DND-41 (cell line): ENCODE measurements at regions not wholly inside any gene's neighbourhood (a gene's known extent, or its start where the extent isn't known, plus 50 kb on each side); places are given as distances from the start of the nearest gene placed in this dataset.
A peak's percentile ranks its signal among the peaks of the same experiment; 100 is the strongest.

Experiments used
- EZH2 ChIP-seq: IDR thresholded peaks from 3 replicates; pipeline ENCODE4 v1.6.1; 2012; ENCODE audit warnings: borderline replicate concordance, low read depth, mild to moderate bottlenecking, moderate library complexity, low read length, inconsistent platforms; ENCODE audit not compliant: severe bottlenecking
- TF ChIP-seq, protein P1 (sequence below): IDR thresholded peaks from 2 replicates; pipeline ENCODE4 v1.5.1; 2012; ENCODE audit warnings: borderline replicate concordance, low read length, moderate library complexity, mild to moderate bottlenecking; ENCODE audit not compliant: poor library complexity, severe bottlenecking; ENCODE audit errors: extremely low read depth

DNA sequence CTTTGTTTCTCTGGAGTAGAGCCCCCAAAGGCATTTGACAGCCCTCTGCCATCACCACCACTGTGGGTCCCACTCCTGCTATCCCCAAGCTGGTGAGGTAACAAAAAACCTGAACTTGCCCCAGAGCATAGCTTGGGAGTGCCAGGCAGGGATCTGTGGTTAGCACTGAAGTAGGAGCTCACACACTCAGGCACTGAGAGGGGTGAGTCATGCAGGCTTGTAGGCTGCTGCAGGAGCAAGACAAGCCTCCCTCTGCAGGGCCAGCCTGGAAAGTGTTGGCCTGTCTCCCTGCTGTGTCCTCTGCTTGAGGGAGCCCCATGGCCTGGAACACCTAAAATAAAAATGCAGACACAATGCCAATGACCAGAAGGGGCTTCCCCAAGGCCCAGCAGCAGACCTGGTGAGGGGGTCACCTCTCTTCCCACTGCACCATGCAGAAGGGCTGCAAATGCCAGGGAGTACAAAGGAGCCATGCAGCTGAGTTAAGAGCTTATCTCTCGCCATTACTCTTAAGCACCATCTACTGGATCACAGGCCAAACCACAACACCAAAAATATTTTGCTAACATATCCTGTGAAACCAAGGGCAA lies 108.9 kb upstream of the POGK start:
- TF ChIP-seq, protein P1, sequence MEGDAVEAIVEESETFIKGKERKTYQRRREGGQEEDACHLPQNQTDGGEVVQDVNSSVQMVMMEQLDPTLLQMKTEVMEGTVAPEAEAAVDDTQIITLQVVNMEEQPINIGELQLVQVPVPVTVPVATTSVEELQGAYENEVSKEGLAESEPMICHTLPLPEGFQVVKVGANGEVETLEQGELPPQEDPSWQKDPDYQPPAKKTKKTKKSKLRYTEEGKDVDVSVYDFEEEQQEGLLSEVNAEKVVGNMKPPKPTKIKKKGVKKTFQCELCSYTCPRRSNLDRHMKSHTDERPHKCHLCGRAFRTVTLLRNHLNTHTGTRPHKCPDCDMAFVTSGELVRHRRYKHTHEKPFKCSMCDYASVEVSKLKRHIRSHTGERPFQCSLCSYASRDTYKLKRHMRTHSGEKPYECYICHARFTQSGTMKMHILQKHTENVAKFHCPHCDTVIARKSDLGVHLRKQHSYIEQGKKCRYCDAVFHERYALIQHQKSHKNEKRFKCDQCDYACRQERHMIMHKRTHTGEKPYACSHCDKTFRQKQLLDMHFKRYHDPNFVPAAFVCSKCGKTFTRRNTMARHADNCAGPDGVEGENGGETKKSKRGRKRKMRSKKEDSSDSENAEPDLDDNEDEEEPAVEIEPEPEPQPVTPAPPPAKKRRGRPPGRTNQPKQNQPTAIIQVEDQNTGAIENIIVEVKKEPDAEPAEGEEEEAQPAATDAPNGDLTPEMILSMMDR: peak; percentile 37
- TF ChIP-seq EZH2: no peak
